ENCODE measurements at regions not wholly inside any gene's neighbourhood (a gene's known extent, or its start where the extent isn't known, plus 50 kb on each side); places are given as distances from the start of the nearest gene placed in this dataset.

DNA sequence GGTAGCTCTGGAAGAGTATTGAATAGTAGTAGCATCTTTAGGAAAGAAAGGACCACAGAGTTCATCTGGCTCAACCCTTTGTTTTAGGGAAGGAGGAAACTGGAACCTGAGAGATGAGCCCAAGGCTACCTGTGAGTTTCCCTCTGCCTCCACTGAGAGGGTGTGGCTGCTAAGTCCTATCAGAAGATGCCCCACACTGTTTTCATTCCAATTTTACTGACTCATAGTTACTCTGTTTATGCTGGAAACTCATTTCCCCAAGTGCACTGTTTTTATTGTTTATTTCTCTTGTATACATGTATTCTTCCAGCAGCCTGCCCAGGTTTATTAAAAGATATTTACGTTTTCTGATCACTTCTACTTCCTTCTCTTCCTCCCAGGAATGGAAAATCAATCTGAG lies 127.4 kb upstream of the ARHGAP5 start:
- TF ChIP-seq, protein P1, sequence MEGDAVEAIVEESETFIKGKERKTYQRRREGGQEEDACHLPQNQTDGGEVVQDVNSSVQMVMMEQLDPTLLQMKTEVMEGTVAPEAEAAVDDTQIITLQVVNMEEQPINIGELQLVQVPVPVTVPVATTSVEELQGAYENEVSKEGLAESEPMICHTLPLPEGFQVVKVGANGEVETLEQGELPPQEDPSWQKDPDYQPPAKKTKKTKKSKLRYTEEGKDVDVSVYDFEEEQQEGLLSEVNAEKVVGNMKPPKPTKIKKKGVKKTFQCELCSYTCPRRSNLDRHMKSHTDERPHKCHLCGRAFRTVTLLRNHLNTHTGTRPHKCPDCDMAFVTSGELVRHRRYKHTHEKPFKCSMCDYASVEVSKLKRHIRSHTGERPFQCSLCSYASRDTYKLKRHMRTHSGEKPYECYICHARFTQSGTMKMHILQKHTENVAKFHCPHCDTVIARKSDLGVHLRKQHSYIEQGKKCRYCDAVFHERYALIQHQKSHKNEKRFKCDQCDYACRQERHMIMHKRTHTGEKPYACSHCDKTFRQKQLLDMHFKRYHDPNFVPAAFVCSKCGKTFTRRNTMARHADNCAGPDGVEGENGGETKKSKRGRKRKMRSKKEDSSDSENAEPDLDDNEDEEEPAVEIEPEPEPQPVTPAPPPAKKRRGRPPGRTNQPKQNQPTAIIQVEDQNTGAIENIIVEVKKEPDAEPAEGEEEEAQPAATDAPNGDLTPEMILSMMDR (IDR thresholded peaks at IDR 0.05; ENCODE audit: low read depth, low read length), result no peak
- DNase-seq (ENCODE audit: extremely low read depth, low read depth), result no peak

DNA sequence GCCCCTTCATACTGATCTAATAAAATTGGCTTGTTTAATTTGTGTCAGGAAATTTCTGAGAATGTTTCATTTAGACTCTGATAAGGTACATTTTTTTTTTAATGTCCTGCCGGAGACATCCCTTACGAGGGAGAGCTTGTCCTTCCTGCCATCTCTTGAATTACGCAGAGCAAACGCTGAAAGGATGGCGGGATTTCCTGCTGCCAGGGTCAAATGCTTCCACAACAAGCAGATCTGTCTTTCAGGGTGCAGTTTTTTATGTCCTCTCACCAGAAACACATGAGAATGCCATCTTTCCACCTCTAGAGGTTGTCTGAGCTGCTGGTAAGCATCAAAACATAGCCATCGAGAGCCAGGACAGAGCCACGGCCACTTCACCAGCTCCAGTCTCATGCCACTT lies 126.8 kb upstream of the ARHGAP5 start:
- TF ChIP-seq, protein P1 (IDR thresholded peaks at IDR 0.05; ENCODE audit: low read depth, low read length), result no peak
- DNase-seq (ENCODE audit: extremely low read depth, low read depth), result no peak

DNA sequence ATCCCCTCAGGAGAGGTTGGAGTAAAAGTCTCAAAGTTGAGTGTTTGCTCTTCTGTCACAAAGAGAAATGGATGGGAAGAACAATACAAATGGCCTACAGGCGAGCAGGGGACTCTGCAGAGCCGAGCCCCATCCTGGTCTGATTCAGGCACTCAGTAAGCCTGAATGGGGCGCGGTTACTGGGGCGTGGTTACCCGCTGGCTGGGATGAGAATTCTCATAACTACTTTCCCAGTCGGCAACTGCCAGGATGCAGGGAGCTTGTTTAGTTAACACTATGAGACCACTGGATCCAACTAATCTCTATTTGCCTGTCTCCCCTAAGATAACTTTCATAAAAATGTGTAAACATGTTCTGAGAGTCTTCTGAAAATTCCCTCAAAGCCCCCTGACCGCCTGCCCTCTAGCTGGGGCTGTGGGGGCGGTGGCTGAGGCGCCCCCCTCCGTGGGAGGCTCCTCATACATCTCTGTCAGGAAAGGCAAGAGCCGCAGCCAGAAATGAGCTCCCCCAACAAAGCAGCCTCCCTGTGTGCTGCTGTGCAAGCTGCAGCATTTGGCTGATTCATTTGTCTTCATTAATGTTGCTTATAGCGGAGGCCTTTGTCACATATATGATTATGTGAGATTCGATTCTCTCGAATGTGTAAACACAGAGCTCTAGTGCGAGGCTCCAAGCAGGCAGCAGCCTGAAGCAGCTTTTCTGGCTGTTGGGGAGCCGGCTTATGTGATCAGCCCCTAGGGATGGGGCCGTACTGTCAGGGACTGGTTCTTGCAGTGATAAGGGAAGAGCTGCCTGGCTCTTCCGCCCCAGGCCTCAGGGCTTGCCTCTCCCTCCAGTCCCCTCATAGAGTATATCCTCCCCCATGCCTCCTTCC lies 126.1 kb upstream of the ARHGAP5 start:
- TF ChIP-seq, protein P1 (IDR thresholded peaks at IDR 0.05; ENCODE audit: low read depth, low read length), result no peak
- DNase-seq (ENCODE audit: extremely low read depth, low read depth), result no peak

DNA sequence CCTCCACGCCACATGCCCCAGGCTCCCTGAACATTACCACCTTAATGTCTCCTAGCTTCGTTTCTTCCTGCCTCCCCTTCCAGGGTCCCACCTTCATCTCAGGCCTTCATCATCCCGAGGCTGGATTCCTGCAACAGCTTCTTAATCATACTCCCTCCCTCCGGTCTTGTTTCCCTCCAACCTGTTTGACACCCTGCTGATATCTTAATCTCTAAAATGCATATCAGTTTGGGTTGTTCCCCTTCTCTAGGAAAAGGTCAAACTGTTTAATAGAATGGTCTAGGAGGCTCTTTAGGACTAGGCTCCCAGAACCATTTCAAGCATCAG lies 125.5 kb upstream of the ARHGAP5 start:
- DNase-seq (ENCODE audit: extremely low read depth, low read depth), result no peak
- TF ChIP-seq, protein P1 (IDR thresholded peaks at IDR 0.05; ENCODE audit: low read depth, low read length), result no peak

DNA sequence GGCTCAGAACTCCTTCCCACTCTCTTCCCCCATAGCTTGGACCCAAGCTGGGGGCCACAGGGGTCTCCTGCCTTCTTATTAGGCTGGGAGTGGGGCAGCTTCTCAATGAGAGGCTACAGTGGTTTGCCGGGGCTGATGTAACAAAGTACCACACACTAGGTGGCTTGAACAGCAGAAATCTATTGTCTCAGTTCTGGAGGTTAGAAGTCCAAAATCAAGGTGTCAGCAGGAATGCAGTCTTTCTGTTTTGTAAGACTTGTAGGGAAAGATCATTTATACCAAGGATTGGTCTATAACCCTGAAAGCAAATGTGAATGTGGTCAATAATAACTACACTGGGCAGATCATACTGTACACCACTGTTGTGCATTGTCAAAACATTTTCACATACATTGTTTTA lies 124.5 kb upstream of the ARHGAP5 start:
- TF ChIP-seq, protein P1 (IDR thresholded peaks at IDR 0.05; ENCODE audit: low read depth, low read length), result no peak

DNA sequence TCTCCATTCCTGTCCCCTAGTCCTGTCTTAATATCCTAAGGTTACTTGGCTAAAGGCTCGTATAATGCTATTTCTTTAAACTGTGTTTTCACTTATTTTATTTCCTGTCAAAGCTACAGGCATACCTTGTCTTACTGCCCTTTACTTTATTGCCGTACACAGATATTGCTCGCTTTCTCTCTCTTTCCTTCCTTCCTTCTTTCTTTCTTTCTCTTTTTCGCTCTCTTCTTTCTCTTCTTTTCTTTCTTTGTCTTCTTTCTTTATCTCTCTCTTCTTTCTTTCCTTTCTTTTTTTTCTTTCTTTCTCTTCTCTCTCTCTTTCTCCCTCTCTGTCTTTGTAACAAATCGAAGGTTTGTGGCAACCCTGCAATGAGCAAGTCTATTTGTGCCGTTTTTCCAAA lies 123.9 kb upstream of the ARHGAP5 start:
- no peak for DNase-seq (ENCODE audit: extremely low read depth, low read depth)
- TF ChIP-seq, protein P1 (IDR thresholded peaks at IDR 0.05; ENCODE audit: low read depth, low read length), result no peak

More for the DNA sequence above, 124.5 kb upstream of the ARHGAP5 start:
- no peak for DNase-seq (ENCODE audit: extremely low read depth, low read depth)

DNA sequence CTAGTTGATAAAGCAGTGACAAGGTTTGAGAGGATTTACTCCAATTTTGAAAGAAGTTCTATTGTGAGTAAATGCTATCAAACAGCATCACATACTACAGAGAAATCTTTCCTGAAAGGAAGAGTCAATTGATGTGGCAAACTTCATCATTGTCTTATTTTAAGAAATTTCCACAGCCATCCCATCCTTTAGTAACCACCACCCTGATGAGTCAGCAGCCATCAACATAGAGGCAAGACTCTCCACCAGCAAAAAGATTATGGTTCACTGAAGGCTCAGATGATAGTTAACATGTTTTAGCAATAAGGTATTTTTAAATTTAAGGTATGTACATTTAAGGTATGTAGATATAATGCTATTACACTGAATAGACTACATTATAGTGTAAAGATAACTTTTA lies 122.1 kb upstream of the ARHGAP5 start:
- no peak for DNase-seq (ENCODE audit: extremely low read depth, low read depth)
- TF ChIP-seq, protein P1 (IDR thresholded peaks at IDR 0.05; ENCODE audit: low read depth, low read length), result no peak
